ENCODE measurements at regions not wholly inside any gene's neighbourhood (a gene's known extent, or its start where the extent isn't known, plus 50 kb on each side); places are given as distances from the start of the nearest gene placed in this dataset.

DNA sequence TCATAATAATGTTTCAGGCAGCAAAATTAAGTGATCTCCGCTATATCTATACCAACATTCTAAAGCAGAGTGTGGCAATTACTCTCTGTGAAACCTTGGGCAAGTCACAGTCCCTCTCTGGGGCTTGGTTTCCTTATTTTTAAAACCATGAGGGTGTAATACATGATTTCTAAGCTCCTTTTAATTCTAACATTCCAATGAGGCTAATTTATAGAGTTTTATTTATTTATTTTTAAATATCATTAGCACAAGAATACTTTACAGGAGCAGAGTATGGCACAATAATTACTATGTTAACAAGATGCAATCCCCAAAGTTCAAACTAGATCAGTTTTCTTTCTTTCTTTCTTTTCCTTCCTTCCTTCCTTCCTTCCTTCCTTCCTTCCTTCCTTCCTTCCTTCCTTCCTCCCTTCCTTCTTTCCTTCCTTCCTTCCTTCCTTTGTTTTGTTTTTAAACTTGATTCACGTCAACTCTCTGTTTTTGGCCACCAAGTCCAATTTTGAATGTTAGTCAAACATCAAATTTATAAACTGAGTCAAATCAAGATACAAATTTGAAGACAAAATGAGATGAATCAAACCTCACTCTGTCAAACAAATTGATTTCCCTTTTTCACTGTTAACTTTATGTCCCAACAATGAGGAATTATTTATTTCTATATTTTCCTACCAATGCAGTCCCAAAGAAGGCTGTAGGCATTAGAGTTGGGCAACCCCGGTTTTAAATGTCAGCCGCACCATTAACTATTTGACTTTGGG lies 50.2 kb upstream of the GPR174 start:
- TF ChIP-seq CTCF (IDR thresholded peaks at IDR 0.05), result no peak
- Histone ChIP-seq H3K4me1 (ENCODE audit: control insufficient read depth in 1 of 2, insufficient read depth in 1 of 2, low read depth in 1 of 2, low read length in 1 of 2) (peaks cover 4 to 10% of the 10 kb centered on the region in 2 experiments), H3K4me3 (ENCODE audit: low read depth in 1 of 2, low read length in 1 of 2) (no peak overlapping the region), H3K27me3 (no peaks in the 10 kb centered on the region), H3K9me3 (no peaks in the 10 kb centered on the region), H3K27ac (no peak overlapping the region), H3K36me3 (no peaks in the 10 kb centered on the region)
